Prostate gland (tissue), 2 donors: ENCODE measurements at regions not wholly inside any gene's neighbourhood (a gene's known extent, or its start where the extent isn't known, plus 50 kb on each side); places are given as distances from the start of the nearest gene placed in this dataset.

ENCODE experiments used
- POLR2A ChIP-seq: fragments of 450-650 bp; IDR thresholded peaks from one replicate; pipeline ENCODE4 v1.6.1; 2016; ENCODE audit warnings: antibody characterized with exemption, mild to moderate bottlenecking
- TF ChIP-seq, protein P1 (sequence below), 4 experiments: fragments of 200-600 bp in 2 of 4; fragments of 450-650 bp in 2 of 4; sonication (generic) in 2 of 4; IDR thresholded peaks; 1 replicate in 3 of 4; 2 replicates in 1 of 4; pipeline ENCODE4 v1.5.1; 2016 to 2019; ENCODE audit warnings: antibody characterized with exemption in 4 of 4, mild to moderate bottlenecking in 2 of 4, moderate library complexity in 2 of 4

DNA sequence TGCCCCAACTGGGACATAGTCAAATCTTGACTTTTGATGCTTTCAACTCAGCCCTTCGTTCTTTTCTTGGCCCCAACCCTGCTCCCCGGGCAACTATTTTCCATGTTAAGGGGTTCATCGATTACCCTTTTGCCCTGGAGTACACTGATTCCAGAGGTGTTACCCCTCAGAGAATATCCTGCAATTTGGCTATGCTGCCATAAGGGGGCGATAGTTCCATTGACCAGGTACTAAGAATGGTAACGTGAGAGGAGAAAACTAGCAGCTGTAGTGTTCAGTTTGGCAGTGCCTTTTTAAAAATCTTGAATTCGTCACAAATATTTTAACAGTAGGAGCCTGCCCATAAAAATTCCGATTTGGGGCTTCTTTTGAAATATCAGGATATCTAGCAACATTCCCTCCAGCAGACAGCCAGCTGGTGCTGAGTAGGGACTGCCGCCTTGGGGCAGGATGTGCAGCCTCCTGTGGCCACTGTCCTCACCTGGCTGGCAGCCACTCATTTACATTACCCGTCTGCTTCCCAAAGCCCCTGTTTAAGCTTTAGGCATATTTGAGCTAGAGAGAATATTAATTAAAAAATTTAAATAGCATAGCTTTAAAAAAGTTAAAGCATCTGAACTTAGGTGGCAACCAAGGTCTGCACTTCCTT, 146.3 kb upstream of the SKOR2 start:
- TF ChIP-seq, protein P1, sequence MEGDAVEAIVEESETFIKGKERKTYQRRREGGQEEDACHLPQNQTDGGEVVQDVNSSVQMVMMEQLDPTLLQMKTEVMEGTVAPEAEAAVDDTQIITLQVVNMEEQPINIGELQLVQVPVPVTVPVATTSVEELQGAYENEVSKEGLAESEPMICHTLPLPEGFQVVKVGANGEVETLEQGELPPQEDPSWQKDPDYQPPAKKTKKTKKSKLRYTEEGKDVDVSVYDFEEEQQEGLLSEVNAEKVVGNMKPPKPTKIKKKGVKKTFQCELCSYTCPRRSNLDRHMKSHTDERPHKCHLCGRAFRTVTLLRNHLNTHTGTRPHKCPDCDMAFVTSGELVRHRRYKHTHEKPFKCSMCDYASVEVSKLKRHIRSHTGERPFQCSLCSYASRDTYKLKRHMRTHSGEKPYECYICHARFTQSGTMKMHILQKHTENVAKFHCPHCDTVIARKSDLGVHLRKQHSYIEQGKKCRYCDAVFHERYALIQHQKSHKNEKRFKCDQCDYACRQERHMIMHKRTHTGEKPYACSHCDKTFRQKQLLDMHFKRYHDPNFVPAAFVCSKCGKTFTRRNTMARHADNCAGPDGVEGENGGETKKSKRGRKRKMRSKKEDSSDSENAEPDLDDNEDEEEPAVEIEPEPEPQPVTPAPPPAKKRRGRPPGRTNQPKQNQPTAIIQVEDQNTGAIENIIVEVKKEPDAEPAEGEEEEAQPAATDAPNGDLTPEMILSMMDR (IDR thresholded peaks at IDR 0.05), result peak in 1 of 4 experiments; percentile 17
- no peak for TF ChIP-seq POLR2A
